Femur (tissue), 1 donor: ENCODE measurements at regions not wholly inside any gene's neighbourhood (a gene's known extent, or its start where the extent isn't known, plus 50 kb on each side); places are given as distances from the start of the nearest gene placed in this dataset.
"Not testable (repeated sequence)": the region's sequence is repeated elsewhere in the genome, so short reads cannot be mapped to it uniquely, and the experiment has no call there.

Experiments
- DNase-seq: peaks from one replicate; pipeline ENCODE4 v3.0.0-alpha.2; 2017

DNA sequence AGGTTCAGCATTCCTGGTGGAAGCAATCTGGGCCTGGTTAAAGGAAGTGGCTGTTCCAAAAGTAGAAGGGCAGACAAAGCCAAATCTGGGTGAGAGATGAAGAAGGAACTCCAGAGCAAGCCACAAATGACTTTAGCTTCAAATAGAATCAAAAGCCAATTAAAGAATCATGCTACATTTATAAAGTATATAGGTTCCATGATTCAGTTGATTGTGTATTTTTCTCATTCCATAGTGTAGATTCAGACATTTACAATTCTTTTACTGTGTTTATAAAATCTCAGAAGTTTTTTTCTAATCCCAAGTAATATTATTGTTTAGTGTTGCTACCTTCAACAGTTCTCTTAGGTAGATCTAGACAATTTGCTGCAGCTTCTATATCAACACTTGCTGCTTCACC, 262.0 kb downstream of the PLK2 start:
- DNase-seq = no peak

DNA sequence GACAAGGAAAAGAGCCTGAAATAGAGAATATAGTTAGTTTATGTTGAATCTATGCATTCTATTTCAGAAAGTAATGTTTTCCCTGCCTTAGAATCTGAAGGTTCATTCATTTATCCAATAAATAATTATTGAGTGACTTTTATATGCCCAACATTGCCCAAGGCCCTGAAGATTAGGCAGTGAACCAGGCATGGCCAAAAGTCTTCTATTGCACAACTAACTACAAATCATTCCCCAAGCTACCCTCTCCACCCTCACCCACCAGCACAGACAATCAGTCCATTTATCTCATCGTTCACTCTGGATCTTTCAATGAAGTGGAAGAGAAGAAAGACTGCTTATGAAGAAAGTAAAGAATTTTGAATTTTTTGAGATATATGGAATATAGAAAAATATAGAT, 268.4 kb downstream of the PLK2 start:
- no peak for DNase-seq

DNA sequence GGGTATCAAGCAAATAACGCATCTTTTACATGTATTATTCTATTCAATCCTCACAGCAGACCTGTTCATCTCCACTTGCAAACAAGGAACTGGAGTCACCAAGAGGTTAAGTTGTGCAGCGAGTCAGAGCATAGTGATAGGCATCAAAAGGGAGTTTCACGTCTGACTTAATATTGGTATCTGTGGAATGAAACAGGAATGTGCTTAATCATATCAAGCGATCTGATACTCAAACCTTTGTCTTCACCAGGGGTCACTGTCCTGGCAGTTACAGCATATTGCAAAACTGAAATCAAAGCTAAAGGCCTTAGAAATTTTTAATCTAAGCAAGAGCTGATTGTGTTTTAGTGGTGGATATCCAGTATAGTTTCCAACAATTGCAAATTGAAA, 271.6 kb downstream of the PLK2 start:
- DNase-seq = no peak

DNA sequence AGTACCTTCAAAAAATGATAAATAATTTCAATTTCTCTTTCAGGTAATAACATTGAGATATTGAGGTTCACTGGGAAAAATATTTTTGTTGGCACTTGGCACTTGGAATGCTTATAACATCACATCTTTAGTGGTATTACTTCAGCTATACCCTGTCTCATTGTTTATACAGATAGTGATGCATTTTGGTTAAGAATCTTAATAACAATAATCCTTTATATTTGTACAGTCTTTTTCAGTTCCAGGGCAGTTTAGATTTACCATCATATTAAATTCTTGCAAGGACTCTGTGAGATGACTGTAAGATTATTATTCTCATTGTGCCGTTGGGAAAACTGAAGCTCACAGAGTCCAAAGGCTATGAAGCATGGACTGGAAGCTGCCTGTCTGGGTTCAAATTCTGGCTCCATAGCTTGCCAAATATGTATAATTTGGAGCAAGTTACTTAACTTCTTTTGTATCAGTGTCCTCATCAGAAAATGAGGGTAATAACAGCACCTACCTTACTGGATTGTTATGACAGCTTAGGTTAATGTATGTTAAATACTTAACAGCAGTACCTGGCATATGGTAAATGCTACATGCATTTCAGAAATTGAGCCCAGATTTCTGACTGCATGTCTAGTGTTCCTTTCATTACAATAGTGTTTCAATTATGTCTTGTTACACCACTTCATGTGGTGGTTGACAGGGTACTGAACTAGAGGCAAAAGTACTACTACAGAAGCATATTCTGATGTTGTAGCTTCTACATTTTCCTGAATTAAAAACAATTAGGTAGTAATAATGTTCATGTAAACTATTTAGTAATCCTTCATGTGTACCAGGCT, 272.2 kb downstream of the PLK2 start:
- no peak for DNase-seq

DNA sequence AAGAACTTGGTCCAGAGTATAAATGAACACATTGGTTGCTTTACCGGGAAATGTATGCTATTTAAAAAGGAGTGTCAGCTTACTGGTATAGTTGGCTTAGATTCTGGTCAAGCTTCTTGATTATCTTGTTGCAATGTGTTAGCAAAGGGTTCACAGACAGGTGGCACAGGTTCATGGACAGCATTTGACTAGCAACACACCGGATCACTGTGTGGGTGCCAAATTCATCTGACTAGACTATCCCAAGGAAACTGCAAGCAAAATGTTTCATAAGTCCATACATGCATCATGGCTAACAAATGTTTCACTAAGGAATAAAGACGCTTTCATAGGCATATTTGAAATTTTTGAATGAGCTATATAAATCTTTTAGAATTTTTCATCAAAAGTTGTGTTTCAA, 274.1 kb downstream of the PLK2 start:
- DNase-seq = no peak

DNA sequence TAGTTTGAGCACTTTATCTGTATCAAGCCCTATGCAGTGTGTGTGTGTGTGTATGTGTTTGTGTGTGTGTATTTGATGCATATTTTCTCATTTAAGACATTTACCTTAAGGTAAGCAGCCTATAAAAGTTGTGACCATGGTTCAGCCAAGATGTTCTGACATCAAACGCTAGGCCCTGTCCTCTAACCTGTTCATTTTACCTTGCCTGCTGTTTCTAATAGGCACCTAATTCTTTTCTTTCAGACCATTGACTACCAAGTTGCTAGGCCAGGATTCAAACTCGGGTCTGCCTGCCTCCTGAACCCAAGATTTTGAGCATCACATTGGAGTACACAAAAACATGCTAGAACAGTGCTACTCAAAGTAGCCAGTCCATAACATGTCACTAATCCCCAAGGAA, 274.5 kb downstream of the PLK2 start:
- DNase-seq = no peak

DNA sequence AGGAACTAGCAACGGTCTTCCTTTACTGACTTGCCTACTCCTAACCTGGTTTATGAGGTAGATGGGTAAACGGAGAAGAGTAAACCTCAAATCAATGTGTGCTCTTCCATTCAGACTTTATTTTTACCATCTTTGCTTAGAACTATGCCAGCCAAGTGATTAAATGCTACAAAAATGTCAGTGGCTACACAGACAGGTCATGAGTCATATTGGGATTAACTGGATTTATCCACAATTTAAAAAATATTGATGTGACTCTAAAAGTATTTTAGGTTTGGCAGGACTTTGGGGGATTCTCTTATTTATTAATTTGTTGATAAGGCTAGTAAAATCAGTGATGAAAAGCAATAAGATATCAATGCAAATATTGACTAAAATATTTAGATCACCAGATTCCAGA, 275.0 kb downstream of the PLK2 start:
- DNase-seq = no peak

DNA sequence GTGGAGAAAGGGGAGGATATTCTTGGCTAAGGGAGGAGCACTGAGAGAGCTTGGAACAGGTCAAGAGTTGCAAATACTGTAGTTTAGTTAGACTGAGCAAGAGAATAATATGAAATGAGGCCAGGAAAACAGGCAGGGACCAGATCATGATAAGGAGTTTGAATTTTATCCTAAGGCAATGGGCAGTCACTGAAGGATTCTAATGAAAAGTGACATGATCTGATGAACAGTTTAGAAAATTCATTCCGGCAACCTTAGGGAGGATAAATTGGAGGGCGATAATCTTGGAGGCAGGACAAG, 276.1 kb downstream of the PLK2 start:
- DNase-seq = no peak

DNA sequence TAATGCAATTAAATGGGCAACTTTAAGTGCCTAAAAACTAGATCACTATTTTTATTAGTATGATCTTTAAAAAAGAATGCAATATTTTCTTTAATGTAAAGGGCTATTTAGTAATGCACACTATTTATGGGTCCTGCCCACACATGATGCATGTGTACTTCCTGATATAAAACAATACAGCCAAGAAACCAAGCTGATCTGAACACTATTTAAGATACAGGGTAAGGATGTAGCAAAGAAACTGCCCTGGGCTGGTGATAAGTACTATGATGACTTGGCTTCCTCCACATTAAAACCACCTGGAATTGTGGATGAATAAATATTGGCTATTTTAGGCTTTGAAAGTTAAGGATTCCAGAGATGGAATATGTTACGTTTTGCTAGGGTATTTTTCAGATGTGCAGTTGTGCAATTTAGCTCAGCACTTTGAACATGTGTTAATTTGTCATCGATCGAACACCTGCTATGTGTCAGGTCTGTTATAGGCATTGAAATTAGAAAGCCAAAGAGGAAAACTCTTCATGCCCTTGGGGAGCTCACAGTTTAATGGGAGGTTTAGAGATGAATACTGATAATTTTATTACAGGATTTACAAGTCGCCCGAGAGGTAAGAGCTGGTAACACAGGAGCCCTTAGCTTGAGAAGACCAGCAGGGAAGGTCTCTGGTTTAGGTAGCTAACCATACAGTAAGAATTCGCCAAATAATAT, 276.7 kb downstream of the PLK2 start:
- no peak for DNase-seq

DNA sequence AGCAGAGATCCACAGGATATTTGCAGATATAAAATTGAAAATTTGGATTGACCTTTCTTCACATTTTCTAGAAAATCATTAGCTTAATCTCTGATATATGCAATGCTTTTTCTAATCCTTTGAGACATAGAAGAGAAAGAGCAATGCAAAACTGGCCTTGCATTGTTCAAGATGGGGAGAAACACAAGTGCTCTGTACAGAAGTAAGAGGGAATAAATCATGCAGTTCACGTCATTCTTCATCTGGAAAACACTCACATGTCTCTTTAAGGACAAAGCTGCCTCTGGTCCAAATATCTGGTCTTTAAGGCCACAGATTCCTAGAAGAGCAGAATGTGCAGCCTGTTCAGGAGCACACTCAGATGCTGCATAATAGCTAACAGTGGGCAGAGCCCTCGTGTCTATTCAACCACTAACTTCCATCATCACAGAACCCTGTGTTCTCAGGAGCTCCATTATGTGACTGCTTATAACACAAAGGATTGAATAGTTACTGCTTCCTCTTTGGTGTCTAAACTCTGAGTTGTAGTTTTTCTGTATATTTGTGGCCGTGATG, 277.5 kb downstream of the PLK2 start:
- no peak for DNase-seq

DNA sequence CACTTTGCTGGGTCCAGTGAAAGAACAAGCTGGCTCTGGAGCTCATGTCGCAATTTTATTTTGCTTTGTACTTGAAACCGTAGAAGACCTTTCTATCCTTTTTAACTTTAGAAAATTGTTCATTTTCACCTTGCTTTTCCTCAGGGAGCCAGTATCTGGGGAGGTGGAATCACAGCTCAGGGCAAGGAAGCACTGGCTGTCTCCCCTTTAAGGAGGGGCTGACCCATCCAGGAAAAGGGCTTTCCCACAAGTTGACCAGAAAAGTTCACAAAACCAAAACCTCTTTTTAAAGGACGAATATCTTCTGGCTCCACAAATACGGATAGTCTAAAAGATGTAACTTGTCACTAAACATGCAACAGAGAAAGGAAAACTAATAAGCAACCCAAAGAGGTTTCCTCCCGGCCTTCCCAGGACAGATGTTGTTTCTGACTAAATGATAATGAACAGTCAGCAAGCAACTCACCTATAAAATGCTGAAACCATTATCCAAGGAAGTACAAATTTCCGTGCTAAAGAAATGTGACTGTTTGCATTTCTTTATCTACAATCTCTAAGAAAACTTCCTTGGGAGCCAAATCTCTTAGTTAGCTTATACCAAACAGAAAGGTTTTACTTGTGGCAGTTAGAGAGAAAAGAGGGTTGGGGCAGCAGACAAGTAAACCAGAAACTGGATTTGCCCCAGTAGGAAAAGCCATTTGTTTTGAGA, 278.2 kb downstream of the PLK2 start:
- DNase-seq = no peak

DNA sequence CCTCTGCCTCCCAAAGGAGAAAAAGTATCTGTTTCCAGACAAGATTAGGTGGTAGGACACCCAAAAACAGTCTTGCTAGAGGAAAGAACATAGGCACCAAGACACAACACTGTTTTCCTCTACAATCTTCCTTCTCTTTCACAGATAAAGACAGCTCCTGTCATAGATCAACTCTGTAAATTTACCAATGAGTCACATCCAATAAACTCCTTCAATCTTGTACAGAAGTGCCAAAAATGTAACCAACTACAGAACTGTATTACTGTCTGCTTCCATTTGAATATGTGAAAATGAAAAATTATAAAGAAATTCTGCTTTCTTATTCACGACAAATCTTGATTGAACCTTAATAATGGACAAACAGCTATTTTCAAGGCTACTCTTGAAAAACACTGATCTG, 286.9 kb downstream of the PLK2 start:
- no peak for DNase-seq

DNA sequence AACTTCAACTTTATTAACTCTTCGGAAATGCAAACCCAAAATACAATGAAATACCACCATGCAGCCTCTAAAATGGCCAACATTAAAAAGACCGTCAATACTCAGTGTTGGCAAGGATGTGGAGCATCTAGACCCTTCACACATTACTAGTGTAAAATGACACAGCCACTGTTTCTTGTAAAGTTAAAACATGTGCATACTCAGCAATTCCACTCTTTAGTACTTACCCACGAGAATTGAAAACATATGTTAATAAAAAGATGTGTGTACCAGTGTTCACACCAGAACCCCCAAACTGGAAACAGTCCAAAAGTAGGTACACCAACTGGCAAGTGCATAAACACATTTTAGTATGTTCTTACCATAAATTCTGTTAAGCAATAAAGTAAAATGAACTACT, 294.7 kb downstream of the PLK2 start:
- no peak for DNase-seq

DNA sequence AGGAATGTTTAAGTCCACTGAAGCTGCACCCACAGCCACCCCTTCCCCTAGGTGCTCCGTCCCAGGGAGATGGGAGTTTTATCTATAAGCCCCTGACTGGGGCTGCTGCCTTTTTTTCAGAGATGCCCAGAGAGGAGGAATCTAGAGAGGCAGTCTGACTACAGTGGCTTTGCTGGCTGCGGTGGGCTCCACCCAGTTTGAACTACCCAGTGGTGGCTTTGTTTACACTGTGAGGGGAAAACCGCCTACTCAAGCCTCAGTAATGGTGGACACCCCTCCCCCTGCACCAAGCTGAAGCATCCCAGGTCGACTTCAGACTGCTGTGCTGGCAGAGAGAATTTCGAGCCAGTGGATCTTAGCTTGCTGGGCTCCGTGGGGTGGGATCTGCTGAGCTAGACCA, 298.0 kb downstream of the PLK2 start:
- DNase-seq = not testable (repeated sequence)

DNA sequence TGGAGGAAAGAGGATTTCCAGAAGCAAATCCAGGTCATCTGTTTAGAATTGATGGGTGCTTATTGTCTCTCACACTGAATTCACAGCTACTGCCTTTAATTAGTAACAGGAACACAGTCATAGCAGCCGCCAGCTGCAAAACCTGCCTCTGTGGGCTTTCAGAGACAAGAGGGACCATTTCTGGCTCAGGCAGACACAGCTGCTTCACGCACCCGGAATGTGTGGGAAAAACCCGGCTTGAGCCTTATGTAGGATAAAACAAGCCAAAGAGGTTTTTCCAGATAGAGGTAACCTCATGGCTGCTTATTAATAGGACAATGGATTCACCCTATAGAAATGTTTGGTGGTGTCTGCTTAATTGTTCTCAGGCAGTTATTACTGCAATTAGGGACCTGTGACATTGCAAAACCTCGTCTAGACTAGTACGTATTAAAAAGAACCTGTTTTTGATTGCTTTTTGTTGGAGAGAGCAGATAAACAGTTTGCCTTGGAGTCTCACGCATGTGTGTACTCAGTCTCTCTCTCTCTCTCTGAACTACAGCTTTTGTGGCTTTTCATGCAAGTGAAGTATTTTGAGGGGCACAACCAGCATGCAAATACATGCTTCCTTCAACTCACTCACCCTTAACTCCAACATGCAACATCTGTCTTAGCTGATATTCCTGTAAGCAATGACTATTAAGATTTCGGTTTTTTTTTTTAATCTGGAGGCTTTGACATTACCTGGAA, 302.7 kb downstream of the PLK2 start:
- DNase-seq = peak; percentile 79

DNA sequence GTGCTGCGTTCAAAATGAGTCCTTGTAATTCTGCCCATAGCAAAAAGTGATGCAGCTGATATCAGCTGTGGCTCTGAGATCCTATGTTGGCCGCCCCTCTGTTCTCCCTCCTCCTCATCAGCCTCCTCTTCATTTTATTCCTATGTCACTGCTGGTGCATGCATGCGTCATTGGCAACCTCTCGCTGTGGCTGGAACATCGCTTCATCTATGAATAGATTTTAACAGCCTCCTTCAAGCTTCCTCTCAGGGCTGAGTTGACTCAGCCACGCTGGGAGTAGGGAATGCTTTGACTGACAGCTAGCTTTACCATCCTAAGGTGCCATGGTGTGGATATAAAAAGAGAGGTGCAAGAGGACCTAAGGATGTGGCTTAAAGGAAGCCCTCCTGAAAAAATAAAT, 303.5 kb downstream of the PLK2 start:
- DNase-seq = peak; percentile 47

DNA sequence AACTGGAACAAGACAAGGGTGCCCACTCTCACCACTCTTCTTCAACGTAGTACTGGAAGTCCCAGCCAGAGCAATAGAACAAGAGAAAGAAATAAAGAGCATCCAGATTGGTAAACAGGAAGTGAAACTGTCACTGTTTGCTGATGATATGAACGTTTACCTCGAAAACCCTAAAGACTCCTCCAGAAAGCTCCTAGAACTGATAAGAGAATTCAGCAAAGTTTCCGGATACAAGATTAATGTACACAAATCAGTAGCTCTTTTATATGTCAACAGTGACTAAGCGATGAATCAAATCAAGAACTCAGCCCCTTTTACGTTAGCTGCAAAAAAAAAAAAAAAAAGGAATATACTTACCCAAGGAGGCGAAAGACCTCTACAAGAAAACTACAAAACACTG, 306.6 kb downstream of the PLK2 start:
- no peak for DNase-seq

DNA sequence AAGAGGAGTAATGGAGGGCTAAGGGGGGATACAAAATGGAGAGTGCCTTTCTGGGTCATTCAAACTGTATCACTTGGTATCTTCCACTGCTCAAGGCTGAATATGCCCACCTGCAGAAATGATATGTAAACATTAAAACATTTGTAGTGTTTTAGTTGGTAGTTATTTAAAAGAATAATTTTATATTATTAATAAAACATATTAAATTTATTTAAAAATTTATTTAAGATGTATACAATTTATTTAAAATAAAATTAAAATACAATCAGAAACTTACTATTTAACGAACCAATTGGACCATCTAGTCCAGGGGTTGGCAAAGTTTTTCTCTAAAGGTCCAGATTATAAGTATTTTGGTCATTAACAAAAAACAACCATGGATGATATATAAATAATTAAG, 308.5 kb downstream of the PLK2 start:
- no peak for DNase-seq

DNA sequence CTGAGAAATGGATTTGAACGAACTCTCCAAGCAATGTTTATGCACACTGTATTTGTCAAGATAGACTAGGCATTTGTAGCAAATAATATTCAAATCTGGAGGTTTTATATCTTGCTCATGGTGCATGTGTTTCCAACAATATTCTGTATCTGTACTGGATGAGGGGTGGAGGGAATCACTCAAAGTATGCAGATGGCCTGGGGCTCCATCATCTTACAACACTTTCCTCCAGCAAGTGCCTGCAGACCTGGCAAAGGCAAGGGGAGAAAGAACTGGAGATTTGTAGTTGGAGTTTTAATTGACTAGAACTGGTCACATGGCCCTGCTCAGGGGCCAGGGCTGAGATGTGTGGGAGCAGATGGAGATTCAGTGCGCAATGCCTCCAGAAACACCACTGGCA, 309.0 kb downstream of the PLK2 start:
- DNase-seq = no peak

DNA sequence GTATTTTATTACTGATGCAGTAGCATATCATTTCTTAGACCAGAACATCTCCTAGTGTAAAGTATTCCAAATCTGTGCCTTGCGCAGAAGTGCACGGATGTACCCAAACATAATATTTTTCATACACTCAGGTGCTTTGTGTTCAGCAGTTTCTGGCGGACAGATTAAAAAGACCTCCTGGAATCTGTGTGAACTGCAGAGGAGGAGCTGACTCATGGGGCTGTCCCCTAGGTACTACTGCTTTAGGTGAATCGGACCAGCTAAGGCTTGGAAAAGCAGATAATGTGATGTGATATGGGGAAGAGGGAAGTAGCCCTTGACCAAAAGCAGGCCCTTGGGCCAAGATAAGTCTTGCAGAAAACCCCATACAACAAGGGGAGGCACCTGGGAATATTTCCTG, 310.1 kb downstream of the PLK2 start:
- DNase-seq = no peak

DNA sequence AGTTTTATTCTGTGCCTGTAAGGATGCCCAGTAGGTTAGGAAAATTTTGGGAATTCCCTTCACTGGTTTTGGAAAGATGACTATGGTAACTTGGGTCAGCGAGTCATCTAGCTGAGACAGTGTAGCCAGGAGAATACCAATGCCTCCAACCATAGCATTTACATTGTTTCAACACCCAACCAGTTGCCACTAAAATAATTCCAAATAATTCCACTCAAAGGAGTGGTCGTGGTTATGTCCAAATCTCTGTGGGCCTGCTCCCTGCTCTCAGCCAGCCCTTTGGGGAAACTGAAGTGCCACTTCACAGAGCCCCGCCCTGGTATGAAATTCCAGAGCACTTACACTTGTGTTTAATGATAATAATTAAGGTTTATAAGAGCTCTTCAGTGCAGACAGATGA, 310.5 kb downstream of the PLK2 start:
- no peak for DNase-seq

DNA sequence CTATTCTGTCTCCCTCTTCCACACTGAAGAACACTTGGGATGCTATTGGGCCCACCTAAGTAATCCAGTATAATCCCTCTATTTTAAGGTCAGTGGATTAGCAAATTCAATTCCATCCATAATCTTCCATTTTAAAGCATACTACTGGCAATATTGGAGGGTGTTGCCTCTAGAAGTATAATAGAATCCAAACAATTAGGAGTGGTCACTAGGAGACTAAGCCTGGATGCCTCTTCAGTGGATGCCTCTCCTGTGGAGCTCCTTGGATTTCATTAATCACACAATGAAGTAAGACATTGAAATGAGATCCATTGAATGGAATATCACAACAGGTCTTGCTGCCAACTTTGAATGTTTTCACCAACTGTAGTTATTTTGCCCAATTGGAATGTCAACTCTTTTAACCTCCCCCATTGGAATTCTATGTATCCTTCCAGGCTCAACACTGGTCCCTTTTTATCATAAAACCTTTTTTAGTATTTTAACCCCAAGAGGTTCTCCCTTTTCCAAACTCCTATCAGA, 311.6 kb downstream of the PLK2 start:
- DNase-seq = no peak

DNA sequence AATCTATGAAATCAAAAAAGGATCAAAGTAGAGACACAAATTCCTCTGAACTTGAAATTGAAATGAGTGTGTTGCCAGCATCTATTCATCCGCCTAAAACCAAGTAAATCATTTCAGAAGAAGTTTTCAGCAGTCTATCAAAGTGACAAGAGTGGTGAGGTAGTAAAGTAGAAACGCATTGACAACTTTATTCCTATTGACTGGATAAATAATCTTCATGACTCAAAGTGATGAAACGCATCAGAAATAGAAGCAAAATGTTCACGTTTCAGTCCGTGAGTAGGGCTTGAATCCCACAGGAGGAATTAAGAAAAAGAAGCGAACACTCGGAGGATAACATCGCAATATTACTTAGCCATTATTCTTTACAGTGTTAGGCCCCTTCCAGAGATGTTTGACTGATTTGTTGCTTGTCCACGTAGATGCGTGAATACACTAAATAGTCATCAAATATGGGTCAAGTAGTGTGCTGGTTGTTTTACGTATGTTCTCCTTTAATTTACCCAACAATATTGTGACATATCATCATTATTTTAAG, 314.4 kb downstream of the PLK2 start:
- no peak for DNase-seq
